Mesenchymal stem cell (in vitro differentiated cells and primary cell): ENCODE measurements at regions not wholly inside any gene's neighbourhood (a gene's known extent, or its start where the extent isn't known, plus 50 kb on each side); places are given as distances from the start of the nearest gene placed in this dataset.
A peak's percentile ranks its signal among the peaks of the same experiment; 100 is the strongest.

Experiments used
- DNase-seq: peaks from one replicate; pipeline ENCODE4 v3.0.0-alpha.2; 2013
- H2AFZ ChIP-seq: one replicate; pipeline ENCODE4 v1.6.1; 2013; ENCODE audit warnings: low read depth, mild to moderate bottlenecking, control low read depth, inconsistent platforms, low read length, moderate library complexity
- H2AK5ac ChIP-seq: 2 replicates; pipeline ENCODE4 v1.6.1; 2013; ENCODE audit warnings: low read length, moderate library complexity, mild to moderate bottlenecking, inconsistent platforms; ENCODE audit not compliant: severe bottlenecking
- H2BK120ac ChIP-seq: one replicate; pipeline ENCODE4 v1.6.1; 2013; ENCODE audit warnings: low read depth, mild to moderate bottlenecking, inconsistent platforms, low read length, moderate library complexity
- H2BK12ac ChIP-seq, 2 experiments: one replicate each; pipeline ENCODE4 v1.6.1; 2013; ENCODE audit warnings: inconsistent platforms in 2 of 2, low read length in 2 of 2, mild to moderate bottlenecking in 2 of 2, moderate library complexity in 2 of 2, control low read depth in 1 of 2
- H2BK15ac ChIP-seq: one replicate; pipeline ENCODE4 v1.6.1; 2013; ENCODE audit warnings: mild to moderate bottlenecking, low read depth, inconsistent platforms; ENCODE audit not compliant: poor library complexity, severe bottlenecking
- H2BK5ac ChIP-seq: 2 replicates; pipeline ENCODE4 v1.6.1; 2013; ENCODE audit warnings: low read depth, mild to moderate bottlenecking, low read length, control low read depth, inconsistent platforms; ENCODE audit not compliant: poor library complexity, severe bottlenecking
- H3K14ac ChIP-seq, 2 experiments: one replicate each; pipeline ENCODE4 v1.6.1; 2013; ENCODE audit warnings: inconsistent platforms in 2 of 2, low read length in 2 of 2, control low read depth in 1 of 2, mild to moderate bottlenecking in 1 of 2, moderate library complexity in 1 of 2
- H3K18ac ChIP-seq, 2 experiments: one replicate each; pipeline ENCODE4 v1.6.1; 2013; ENCODE audit warnings: inconsistent platforms in 2 of 2, low read length in 2 of 2, control low read depth in 1 of 2, low read depth in 1 of 2, mild to moderate bottlenecking in 1 of 2
- H3K23ac ChIP-seq, 2 experiments: one replicate each; pipeline ENCODE4 v1.6.1; 2013; ENCODE audit warnings: inconsistent platforms in 2 of 2, low read length in 2 of 2, mild to moderate bottlenecking in 2 of 2, moderate library complexity in 2 of 2, control low read depth in 1 of 2
- H3K27ac ChIP-seq: 2 replicates; pipeline ENCODE4 v1.5.1; 2013; ENCODE audit warnings: mild to moderate bottlenecking, moderate library complexity, low read length, control low read depth, inconsistent platforms; ENCODE audit not compliant: poor library complexity, severe bottlenecking
- H3K27me3 ChIP-seq, 2 experiments: 2 replicates each; pipeline versions ENCODE4 v1.6.1 to v1.7.0; 2013; ENCODE audit warnings: low read length in 2 of 2, mild to moderate bottlenecking in 2 of 2, moderate library complexity in 2 of 2, control low read depth in 1 of 2, inconsistent platforms in 1 of 2; ENCODE audit not compliant: control insufficient read depth in 1 of 2, insufficient read depth in 1 of 2
- H3K36me3 ChIP-seq, 2 experiments: 2 replicates each; pipeline versions ENCODE4 v1.6.1 to v1.7.0; 2013; ENCODE audit warnings: low read length in 2 of 2, control low read depth in 1 of 2, inconsistent platforms in 1 of 2, low read depth in 1 of 2, mild to moderate bottlenecking in 1 of 2; ENCODE audit not compliant: insufficient read depth in 2 of 2, control insufficient read depth in 1 of 2
- H3K4ac ChIP-seq, 2 experiments: one replicate each; pipeline ENCODE4 v1.6.1; 2013; ENCODE audit warnings: inconsistent platforms in 2 of 2, low read length in 2 of 2, mild to moderate bottlenecking in 2 of 2, moderate library complexity in 2 of 2, control low read depth in 1 of 2, low read depth in 1 of 2
- H3K4me1 ChIP-seq: 2 replicates; pipeline ENCODE4 v1.6.1; 2013; ENCODE audit warnings: low read depth, low read length, control low read depth; ENCODE audit not compliant: control insufficient read depth, insufficient read depth
- H3K4me2 ChIP-seq: 2 replicates; pipeline ENCODE4 v1.6.1; 2013; ENCODE audit warnings: low read length, mild to moderate bottlenecking, inconsistent platforms; ENCODE audit not compliant: poor library complexity, severe bottlenecking
- H3K4me3 ChIP-seq, 2 experiments: 2 replicates each; pipeline versions ENCODE4 v1.5.1 to v1.7.0; 2013; ENCODE audit warnings: low read length in 2 of 2, mild to moderate bottlenecking in 2 of 2, control low read depth in 1 of 2, low read depth in 1 of 2; ENCODE audit not compliant: insufficient read depth in 1 of 2
- H3K79me1 ChIP-seq: replicated peaks from 2 replicates; pipeline ENCODE4 v1.6.1; 2013; ENCODE audit warnings: mild to moderate bottlenecking, control low read depth, low read length, inconsistent platforms; ENCODE audit not compliant: poor library complexity, severe bottlenecking
- H3K9ac ChIP-seq: 2 replicates; pipeline ENCODE4 v1.7.0; 2013; ENCODE audit warnings: mild to moderate bottlenecking, low read length, moderate library complexity
- H3K9me3 ChIP-seq: 2 replicates; pipeline ENCODE4 v1.7.0; 2013; ENCODE audit warnings: mild to moderate bottlenecking, low read length; ENCODE audit not compliant: control insufficient read depth
- H4K8ac ChIP-seq: one replicate; pipeline ENCODE4 v1.6.1; 2013; ENCODE audit warnings: inconsistent platforms, mild to moderate bottlenecking, low read length, moderate library complexity
- H4K91ac ChIP-seq: one replicate; pipeline ENCODE4 v1.6.1; 2013; ENCODE audit warnings: mild to moderate bottlenecking, low read length, inconsistent platforms
- WGBS: methylation state at CpG from one replicate; pipeline ENCODE4 v1.1.7; 2013; ENCODE audit warnings: mixed read lengths; 5-methylcytosine and 5-hydroxymethylcytosine counted together

- peaks cover 2% of the 10 kb centered on the region for H3K4me1 ChIP-seq
- peaks cover 4% of the 10 kb centered on the region for H3K9me3 ChIP-seq
- no peak overlapping the region for H3K27ac ChIP-seq
- no peaks in the 10 kb centered on the region for H3K36me3 ChIP-seq
- no peak overlapping the region for H2BK15ac ChIP-seq
- H3K23ac ChIP-seq = no peak overlapping the region
- H3K14ac ChIP-seq = no peak overlapping the region
- H3K4me2 ChIP-seq = no peak overlapping the region
- no peak overlapping the region for H3K4ac ChIP-seq
- no peak overlapping the region for H2BK5ac ChIP-seq
- H3K18ac ChIP-seq = no peak overlapping the region
- no CpG with 5 or more reads among the region's 4 CpGs for WGBS
- no peak overlapping the region for H4K8ac ChIP-seq
- no peaks in the 10 kb centered on the region for H3K79me1 ChIP-seq
- no peaks in the 10 kb centered on the region for H3K27me3 ChIP-seq
- H3K9ac ChIP-seq = no peak overlapping the region
- H2AFZ ChIP-seq = no peak overlapping the region
- no peak overlapping the region for H2BK12ac ChIP-seq
- DNase-seq = no peak
- no peak overlapping the region for H4K91ac ChIP-seq
- H3K4me3 ChIP-seq = no peak overlapping the region
- no peak overlapping the region for H2BK120ac ChIP-seq
- H2AK5ac ChIP-seq = no peak overlapping the region
These were observed 185.0 kb upstream of the KCNK2 start for GRCh38 chr1:214897581-214897980.

GRCh38 chr1:214898161-214898560 is 184.4 kb upstream of the KCNK2 start:
- peaks cover 2% of the 10 kb centered on the region for H3K4me1 ChIP-seq
- H4K91ac ChIP-seq = no peak overlapping the region
- no peaks in the 10 kb centered on the region for H3K27me3 ChIP-seq
- no peak overlapping the region for H3K4ac ChIP-seq
- H4K8ac ChIP-seq = no peak overlapping the region
- no peak overlapping the region for H3K4me3 ChIP-seq
- H2AFZ ChIP-seq = no peak overlapping the region
- WGBS = 95% methylated on average over 8 of the region's 8 CpGs
- no peaks in the 10 kb centered on the region for H3K36me3 ChIP-seq
- DNase-seq = no peak
- peaks cover 3% of the 10 kb centered on the region for H3K9me3 ChIP-seq
- H2BK120ac ChIP-seq = no peak overlapping the region
- H3K18ac ChIP-seq = no peak overlapping the region
- no peak overlapping the region for H3K14ac ChIP-seq
- H3K23ac ChIP-seq = no peak overlapping the region
- no peak overlapping the region for H3K9ac ChIP-seq
- no peak overlapping the region for H2BK12ac ChIP-seq
- no peak overlapping the region for H3K27ac ChIP-seq
- H2BK5ac ChIP-seq = no peak overlapping the region
- no peak overlapping the region for H2AK5ac ChIP-seq
- no peak overlapping the region for H2BK15ac ChIP-seq
- no peak overlapping the region for H3K4me2 ChIP-seq
- no peaks in the 10 kb centered on the region for H3K79me1 ChIP-seq

- Histone ChIP-seq H2BK15ac (no peak overlapping the region), H3K14ac (no peak overlapping the region), H3K36me3 (no peaks in the 10 kb centered on the region), H3K18ac (no peak overlapping the region), H2AK5ac (no peak overlapping the region), H2BK12ac (no peak overlapping the region), H3K27ac (no peak overlapping the region), H3K79me1 (no peaks in the 10 kb centered on the region), H3K9me3 (no peaks in the 10 kb centered on the region), H2BK5ac (no peak overlapping the region), H3K4me3 (no peak overlapping the region), H3K4me1 (peaks cover 2% of the 10 kb centered on the region), H4K8ac (no peak overlapping the region), H3K4ac (no peak overlapping the region), H2BK120ac (no peak overlapping the region), H3K9ac (no peak overlapping the region), H2AFZ (no peak overlapping the region), H3K27me3 (no peaks in the 10 kb centered on the region), H3K23ac (no peak overlapping the region), H4K91ac (no peak overlapping the region), H3K4me2 (no peak overlapping the region)
- 100% methylated on average over 1 of the region's 3 CpGs for WGBS
- no peak for DNase-seq
These were observed 183.8 kb upstream of the KCNK2 start for GRCh38 chr1:214898718-214899117.

GRCh38 chr1:214899908-214900460 is 182.6 kb upstream of the KCNK2 start:
- H3K4ac ChIP-seq = no peak overlapping the region
- H3K9ac ChIP-seq = no peak overlapping the region
- no peak overlapping the region for H3K4me2 ChIP-seq
- no peak overlapping the region for H2BK15ac ChIP-seq
- no peaks in the 10 kb centered on the region for H3K9me3 ChIP-seq
- no peak overlapping the region for H4K91ac ChIP-seq
- H3K23ac ChIP-seq = no peak overlapping the region
- H3K27me3 ChIP-seq = no peaks in the 10 kb centered on the region
- peaks cover 2% of the 10 kb centered on the region for H3K4me1 ChIP-seq
- H3K18ac ChIP-seq = peak overlapping the region in 1 of 2 experiments; percentile 77
- H3K4me3 ChIP-seq = no peak overlapping the region
- H2BK12ac ChIP-seq = no peak overlapping the region
- H3K36me3 ChIP-seq = no peaks in the 10 kb centered on the region
- H2AFZ ChIP-seq = no peak overlapping the region
- H3K27ac ChIP-seq = peak overlapping the region; percentile 53
- H2BK120ac ChIP-seq = no peak overlapping the region
- no peak overlapping the region for H3K14ac ChIP-seq
- H4K8ac ChIP-seq = no peak overlapping the region
- no peak overlapping the region for H2AK5ac ChIP-seq
- H3K79me1 ChIP-seq = no peaks in the 10 kb centered on the region
- DNase-seq = no peak
- H2BK5ac ChIP-seq = no peak overlapping the region
